IPS-18a (cell line): ENCODE measurements at regions not wholly inside any gene's neighbourhood (a gene's known extent, or its start where the extent isn't known, plus 50 kb on each side); places are given as distances from the start of the nearest gene placed in this dataset.

Experiments used
- H3K27ac ChIP-seq: one replicate; pipeline ENCODE4 v1.5.1; 2013; ENCODE audit warnings: low read length
- H3K27me3 ChIP-seq: one replicate; pipeline ENCODE4 v1.6.1; 2013; ENCODE audit warnings: mild to moderate bottlenecking, low read length; ENCODE audit not compliant: control insufficient read depth, insufficient read depth
- H3K36me3 ChIP-seq: one replicate; pipeline ENCODE4 v1.6.1; 2013; ENCODE audit warnings: low read depth, low read length; ENCODE audit not compliant: control insufficient read depth
- H3K4me1 ChIP-seq: one replicate; pipeline ENCODE4 v1.6.1; 2013; ENCODE audit warnings: low read depth, low read length; ENCODE audit not compliant: control insufficient read depth
- H3K4me3 ChIP-seq: one replicate; pipeline ENCODE4 v1.5.1; 2013; ENCODE audit warnings: low read length
- H3K9ac ChIP-seq: one replicate; pipeline ENCODE4 v1.6.1; 2013; ENCODE audit warnings: mild to moderate bottlenecking, low read length, moderate library complexity
- H3K9me3 ChIP-seq: one replicate; pipeline ENCODE4 v1.6.1; 2013; ENCODE audit warnings: low read depth, low read length; ENCODE audit not compliant: control insufficient read depth

DNA sequence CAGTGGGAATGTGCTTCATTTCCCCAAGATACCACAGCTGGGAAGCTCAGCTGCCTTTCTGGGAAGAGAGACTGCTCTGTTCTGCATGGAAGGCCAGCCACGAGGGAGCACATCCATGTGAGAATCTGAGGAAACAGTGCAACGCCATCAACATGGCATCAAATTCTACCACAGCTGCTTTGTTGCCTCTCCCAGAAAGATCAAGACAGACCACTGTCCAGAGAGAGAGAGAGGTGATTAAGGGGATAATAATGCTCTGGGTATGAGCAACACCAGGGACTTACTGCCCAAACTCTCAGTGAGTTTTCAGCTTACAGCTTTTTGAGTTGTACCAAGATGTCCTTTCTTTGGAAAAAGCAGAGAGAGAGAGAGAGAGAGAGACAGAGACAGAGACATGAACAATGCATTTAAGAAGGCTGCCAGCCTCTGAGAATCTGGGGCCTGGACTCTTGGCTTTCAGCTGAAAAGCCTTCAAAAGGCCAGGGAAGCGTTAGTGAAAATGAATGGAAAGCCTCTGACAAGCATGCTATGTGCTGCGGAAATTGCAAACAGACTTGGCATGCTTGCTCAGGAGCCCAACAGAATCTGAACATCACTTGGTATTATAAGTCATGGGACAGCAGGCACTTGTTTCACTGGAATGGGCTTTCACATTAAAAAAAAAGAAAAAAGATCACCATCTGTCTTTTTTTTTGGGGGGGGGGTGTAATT, 223.1 kb downstream of the MAP2K6 start:
- Histone ChIP-seq H3K36me3 (no peaks in the 10 kb centered on the region), H3K9ac (no peak overlapping the region), H3K4me1 (no peaks in the 10 kb centered on the region), H3K4me3 (no peak overlapping the region), H3K27ac (no peak overlapping the region), H3K27me3 (no peaks in the 10 kb centered on the region), H3K9me3 (no peaks in the 10 kb centered on the region)

DNA sequence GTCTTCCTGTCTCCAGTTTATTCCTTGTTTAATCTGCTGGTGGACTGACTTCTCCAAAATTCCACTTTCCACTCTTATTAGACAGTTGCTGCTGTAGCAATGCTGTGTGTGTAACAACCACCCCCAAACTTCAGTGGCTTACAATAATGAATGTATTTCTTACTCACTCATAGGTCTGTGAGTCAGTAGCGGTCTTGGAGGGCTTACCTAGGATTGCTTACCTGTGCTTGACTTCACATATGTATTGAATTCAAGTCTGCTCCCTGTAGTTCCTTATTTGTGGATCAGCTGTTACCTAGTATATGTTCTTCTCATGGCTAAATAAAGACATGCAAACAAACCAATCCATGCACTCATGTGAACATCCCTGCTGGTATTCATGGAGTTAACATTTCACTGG, 224.6 kb downstream of the MAP2K6 start:
- Histone ChIP-seq H3K27me3 (no peaks in the 10 kb centered on the region), H3K4me1 (no peaks in the 10 kb centered on the region), H3K9me3 (no peaks in the 10 kb centered on the region), H3K36me3 (no peaks in the 10 kb centered on the region), H3K4me3 (no peak overlapping the region), H3K9ac (no peak overlapping the region), H3K27ac (no peak overlapping the region)

DNA sequence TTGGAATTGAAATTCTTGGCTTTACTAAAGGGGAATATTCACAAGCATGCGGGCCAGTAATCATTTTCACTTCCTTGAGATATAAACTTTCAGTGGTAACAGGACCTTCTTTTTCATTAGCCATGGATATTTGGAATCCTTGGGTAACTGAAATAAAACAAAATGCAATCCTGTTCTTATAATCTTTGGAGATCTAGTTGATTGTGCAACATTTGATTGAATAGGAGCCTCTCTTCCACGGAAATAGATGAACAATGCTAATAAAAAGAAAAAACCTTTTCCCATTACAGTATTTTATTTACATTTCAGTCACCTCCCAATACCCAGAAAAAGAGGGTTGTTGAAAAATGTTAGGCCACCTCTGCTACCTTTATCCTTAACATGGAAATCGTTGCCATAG, 225.6 kb downstream of the MAP2K6 start:
- Histone ChIP-seq H3K4me3 (no peak overlapping the region), H3K4me1 (no peaks in the 10 kb centered on the region), H3K9ac (no peak overlapping the region), H3K36me3 (no peaks in the 10 kb centered on the region), H3K27ac (no peak overlapping the region), H3K27me3 (no peaks in the 10 kb centered on the region), H3K9me3 (no peaks in the 10 kb centered on the region)

DNA sequence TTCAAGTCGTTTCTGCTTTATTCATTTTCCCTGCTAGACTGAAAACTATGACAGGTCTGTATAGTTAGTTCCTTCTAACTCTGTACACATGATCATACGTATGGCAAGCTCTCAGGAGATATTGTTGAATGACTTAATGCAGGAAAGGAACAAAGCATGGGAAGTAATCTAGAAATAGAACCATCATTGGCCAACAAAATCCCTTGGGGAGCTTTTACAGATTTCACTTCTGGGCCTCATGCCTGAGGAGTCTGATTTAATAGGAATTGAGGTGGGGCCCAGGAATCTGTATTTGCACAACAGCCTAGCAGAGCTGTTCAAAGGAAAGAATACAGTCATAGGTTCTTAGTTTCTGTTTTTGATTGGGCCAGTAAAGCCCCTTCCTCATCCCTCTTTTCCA, 229.2 kb downstream of the MAP2K6 start:
- Histone ChIP-seq H3K27ac (no peak overlapping the region), H3K4me3 (no peak overlapping the region), H3K27me3 (no peaks in the 10 kb centered on the region), H3K4me1 (no peaks in the 10 kb centered on the region), H3K36me3 (no peaks in the 10 kb centered on the region), H3K9ac (no peak overlapping the region), H3K9me3 (no peaks in the 10 kb centered on the region)

DNA sequence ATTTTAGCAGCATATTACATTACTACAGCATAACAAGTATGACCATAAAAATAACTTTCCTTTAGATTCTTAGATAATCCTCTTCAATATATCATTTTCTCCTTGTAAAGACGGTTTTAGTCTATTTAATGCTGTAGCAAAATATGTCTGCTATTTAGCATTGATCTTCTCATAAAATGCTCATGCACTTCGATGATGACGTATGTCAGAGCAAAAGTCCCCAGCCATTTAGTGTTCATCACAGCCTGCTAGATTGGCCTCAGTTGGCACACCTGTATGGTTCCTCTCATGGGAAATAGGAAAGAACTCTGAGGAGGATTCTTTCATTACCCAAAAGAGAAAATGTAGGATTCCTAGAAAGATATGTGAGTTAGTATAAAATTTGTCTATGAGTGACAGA, 232.2 kb downstream of the MAP2K6 start:
- no peaks in the 10 kb centered on the region for H3K27me3 ChIP-seq
- H3K9ac ChIP-seq = no peak overlapping the region
- H3K4me1 ChIP-seq = no peaks in the 10 kb centered on the region
- H3K27ac ChIP-seq = no peak overlapping the region
- H3K9me3 ChIP-seq = no peaks in the 10 kb centered on the region
- H3K36me3 ChIP-seq = no peaks in the 10 kb centered on the region
- no peak overlapping the region for H3K4me3 ChIP-seq

DNA sequence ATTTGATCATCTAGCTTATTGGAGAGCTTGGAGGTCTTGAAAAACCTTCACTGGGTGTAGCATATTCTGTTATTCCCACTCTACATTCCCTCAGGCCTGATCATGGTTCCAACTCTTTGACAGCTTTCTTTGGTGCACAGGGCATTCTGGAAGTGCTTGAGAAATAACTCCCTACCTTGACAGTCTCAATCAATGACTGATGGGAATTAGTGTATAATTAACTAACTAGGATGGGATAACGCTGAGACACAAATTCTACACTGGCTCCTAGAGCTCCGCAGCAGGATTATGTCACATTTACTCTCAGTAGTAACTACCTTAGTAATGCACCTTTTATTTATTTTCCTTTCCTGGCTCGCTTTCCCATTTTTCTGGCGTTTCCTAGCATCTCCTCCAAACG, 236.4 kb downstream of the MAP2K6 start:
- H3K9me3 ChIP-seq = no peaks in the 10 kb centered on the region
- H3K27me3 ChIP-seq = no peaks in the 10 kb centered on the region
- H3K9ac ChIP-seq = no peak overlapping the region
- no peaks in the 10 kb centered on the region for H3K36me3 ChIP-seq
- H3K4me1 ChIP-seq = no peaks in the 10 kb centered on the region
- no peak overlapping the region for H3K27ac ChIP-seq
- no peak overlapping the region for H3K4me3 ChIP-seq

DNA sequence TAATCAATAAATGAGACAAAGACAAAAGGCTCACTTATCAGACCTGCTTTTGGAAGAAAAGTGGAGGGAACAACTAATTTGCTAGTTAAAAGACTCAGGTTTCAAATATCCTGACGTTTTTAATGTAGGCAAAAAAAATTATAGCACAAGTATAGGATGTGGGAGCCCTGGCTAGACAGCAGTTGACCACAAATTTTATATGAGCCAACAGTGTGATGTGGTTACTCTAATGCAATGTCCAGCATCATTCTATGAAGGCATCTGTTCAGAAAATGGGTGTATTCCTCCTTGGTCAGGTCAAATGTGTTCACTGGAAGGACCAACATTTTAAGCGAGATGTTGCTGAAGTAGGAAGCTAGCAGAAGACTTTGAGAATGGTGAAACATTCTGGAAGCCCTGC, 237.4 kb downstream of the MAP2K6 start:
- Histone ChIP-seq H3K4me1 (no peaks in the 10 kb centered on the region), H3K27ac (no peak overlapping the region), H3K36me3 (no peaks in the 10 kb centered on the region), H3K9me3 (no peaks in the 10 kb centered on the region), H3K27me3 (no peaks in the 10 kb centered on the region), H3K9ac (no peak overlapping the region), H3K4me3 (no peak overlapping the region)

DNA sequence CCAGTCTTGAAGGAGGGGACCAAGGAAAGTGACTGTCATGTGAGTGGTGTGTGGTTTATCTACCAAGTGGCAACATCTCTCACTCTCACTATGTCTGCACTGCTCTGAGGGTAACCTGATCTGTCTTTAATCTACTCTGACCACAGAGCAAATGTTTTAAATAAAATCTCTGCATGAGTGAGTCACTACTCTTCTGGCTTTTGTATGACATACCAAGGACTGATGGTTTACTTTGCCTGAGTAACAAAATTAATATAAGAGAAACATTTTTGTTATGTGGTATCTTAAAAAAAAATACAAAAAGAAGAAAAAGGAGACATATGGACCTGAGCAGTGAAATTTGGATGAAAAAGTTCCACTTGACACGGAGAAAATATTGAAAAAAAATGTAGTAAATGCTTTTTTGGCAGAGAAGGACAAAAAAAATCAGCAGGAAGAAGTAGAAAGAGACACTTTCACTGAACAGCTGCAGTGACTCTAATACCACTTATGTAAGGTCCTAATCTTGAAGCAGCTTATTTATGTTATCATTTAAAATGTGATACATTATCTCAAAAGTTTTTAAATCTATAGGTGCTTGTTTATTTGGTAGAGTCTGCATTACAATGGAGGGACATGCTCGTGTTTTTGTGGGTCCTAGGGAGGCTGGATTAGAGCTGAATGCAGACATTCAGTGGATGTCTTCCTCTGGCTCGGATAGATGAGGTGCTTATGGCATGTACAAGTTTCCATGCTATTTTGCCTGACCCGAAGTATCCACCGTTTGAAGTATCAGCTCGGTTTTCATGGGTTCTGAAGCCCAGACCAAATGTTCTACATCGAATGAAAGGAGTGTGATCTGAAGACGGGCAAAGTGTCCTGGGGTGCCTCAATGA, 240.7 kb downstream of the MAP2K6 start:
- Histone ChIP-seq H3K9ac (no peak overlapping the region), H3K9me3 (no peaks in the 10 kb centered on the region), H3K27ac (no peak overlapping the region), H3K4me3 (no peak overlapping the region), H3K4me1 (no peaks in the 10 kb centered on the region), H3K27me3 (no peaks in the 10 kb centered on the region), H3K36me3 (no peaks in the 10 kb centered on the region)

DNA sequence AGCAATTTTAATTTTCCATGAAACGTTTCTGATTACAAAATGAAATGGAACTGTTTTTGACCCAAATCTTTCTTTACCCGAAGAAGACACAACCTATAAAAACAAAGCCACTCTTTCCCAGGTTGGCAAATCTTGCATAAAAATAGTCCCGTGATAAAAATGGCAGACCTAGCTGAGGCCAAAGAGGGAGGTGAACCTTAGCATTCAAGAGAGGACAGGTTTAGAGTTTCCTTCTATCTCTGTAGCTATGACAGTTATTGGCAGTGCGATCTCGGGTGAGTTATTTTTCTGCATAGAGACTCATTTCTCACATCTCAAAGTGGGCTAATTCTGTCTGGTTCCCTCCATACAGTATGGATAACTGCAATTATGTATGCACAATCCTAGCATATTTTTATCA, 241.4 kb downstream of the MAP2K6 start:
- H3K4me1 ChIP-seq = no peaks in the 10 kb centered on the region
- no peaks in the 10 kb centered on the region for H3K36me3 ChIP-seq
- no peaks in the 10 kb centered on the region for H3K9me3 ChIP-seq
- H3K4me3 ChIP-seq = no peak overlapping the region
- no peak overlapping the region for H3K9ac ChIP-seq
- no peak overlapping the region for H3K27ac ChIP-seq
- no peaks in the 10 kb centered on the region for H3K27me3 ChIP-seq

DNA sequence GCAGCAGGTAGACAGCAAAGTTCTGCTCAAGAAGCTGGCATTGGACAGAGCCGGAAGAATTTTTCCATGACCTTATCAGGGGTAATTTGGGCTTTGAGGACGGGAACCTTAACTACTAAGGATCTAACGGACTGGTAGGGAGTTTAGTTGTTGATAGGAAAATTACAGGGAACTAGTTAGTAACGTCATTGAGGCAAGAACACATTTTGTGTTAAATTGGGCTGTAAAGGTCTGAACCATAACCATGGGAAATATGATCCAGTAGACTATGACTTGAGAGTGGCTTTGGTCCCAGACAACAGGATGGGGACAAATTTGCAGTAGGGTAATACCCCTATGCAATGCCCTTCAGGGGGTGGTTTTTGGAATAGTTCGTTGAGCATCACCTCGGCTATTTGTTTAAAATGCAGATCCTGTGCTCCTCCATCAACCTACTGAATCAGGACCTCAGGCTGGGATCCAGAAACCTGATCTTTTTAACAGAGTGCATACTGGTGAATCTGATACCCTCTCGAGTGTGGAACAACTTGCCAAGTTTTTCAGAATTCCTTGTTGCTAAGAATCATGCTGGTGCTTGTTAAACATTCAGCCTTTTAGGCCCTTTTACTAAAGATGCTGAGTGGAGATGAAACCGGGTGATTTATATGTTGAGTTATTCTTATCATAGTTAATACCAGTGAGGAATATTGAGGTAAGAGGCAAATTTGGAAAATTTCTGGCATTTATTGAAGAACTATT, 255.1 kb downstream of the MAP2K6 start:
- Histone ChIP-seq H3K9ac (no peak overlapping the region), H3K4me1 (no peaks in the 10 kb centered on the region), H3K27ac (no peak overlapping the region), H3K9me3 (no peaks in the 10 kb centered on the region), H3K4me3 (no peak overlapping the region), H3K27me3 (no peaks in the 10 kb centered on the region), H3K36me3 (no peaks in the 10 kb centered on the region)

DNA sequence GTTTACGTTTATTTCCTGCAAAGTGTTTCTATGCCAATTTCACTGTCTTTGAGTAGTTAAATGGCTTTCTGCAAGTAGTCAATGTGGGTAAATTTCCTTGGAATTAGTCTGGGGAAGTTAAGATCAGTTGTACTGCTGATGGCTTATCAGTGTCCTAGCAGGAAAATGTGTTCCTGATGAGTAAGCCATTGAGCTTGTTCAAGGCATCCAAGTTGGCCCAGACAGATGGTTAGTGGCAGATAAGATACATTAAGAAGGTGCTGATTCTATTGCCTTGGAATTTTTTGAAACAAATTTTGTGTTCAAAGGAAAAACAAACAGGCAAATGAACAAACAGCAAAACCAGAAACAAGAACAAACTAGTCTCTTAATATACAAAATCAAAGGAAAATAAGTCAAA, 258.4 kb downstream of the MAP2K6 start:
- H3K36me3 ChIP-seq = no peaks in the 10 kb centered on the region
- no peak overlapping the region for H3K4me3 ChIP-seq
- no peaks in the 10 kb centered on the region for H3K9me3 ChIP-seq
- H3K9ac ChIP-seq = no peak overlapping the region
- H3K27me3 ChIP-seq = no peaks in the 10 kb centered on the region
- no peaks in the 10 kb centered on the region for H3K4me1 ChIP-seq
- no peak overlapping the region for H3K27ac ChIP-seq
